SU-DHL-6 (cell line): ENCODE measurements at regions not wholly inside any gene's neighbourhood (a gene's known extent, or its start where the extent isn't known, plus 50 kb on each side); places are given as distances from the start of the nearest gene placed in this dataset.

Experiments used
- H2AFZ ChIP-seq: fragments of 200-600 bp; sonication (generic); 2 replicates; pipeline ENCODE4 v1.6.1; 2014; ENCODE audit warnings: low read depth, mild to moderate bottlenecking, moderate library complexity, mixed read lengths, antibody characterized with exemption, low read length; ENCODE audit not compliant: severe bottlenecking
- H3F3A ChIP-seq: fragments of 200-600 bp; shearing (Covaris generic); 2 replicates; pipeline ENCODE4 v1.6.0; 2016; ENCODE audit warnings: antibody characterized with exemption, mild to moderate bottlenecking; ENCODE audit not compliant: insufficient read depth
- H3K27ac ChIP-seq: fragments of 200-600 bp; sonication (generic); 2 replicates; pipeline ENCODE4 v1.5.1; 2016; ENCODE audit warnings: low read depth, mild to moderate bottlenecking, low read length, moderate library complexity, mixed read lengths
- H3K27me3 ChIP-seq: fragments of 200-600 bp; sonication (generic), shearing (Covaris generic); 2 replicates; pipeline ENCODE4 v1.6.0; 2014; ENCODE audit warnings: mild to moderate bottlenecking, low read length
- H3K36me3 ChIP-seq: fragments of 200-600 bp; sonication (generic); 2 replicates; pipeline ENCODE4 v1.6.1; 2014; ENCODE audit warnings: mild to moderate bottlenecking, low read length, mixed read lengths
- H3K4me2 ChIP-seq: fragments of 300-600, 200-600 bp; shearing (Covaris generic), sonication (generic); 2 replicates; pipeline ENCODE4 v1.6.0; 2014; ENCODE audit warnings: low read length, low read depth, mild to moderate bottlenecking; ENCODE audit not compliant: poor library complexity, severe bottlenecking
- H3K4me3 ChIP-seq: fragments of 200-600 bp; sonication (generic); 2 replicates; pipeline ENCODE4 v1.5.1; 2014; ENCODE audit warnings: antibody characterized with exemption, low read length, mild to moderate bottlenecking, mixed read lengths; ENCODE audit not compliant: insufficient read depth, poor library complexity, severe bottlenecking
- H3K79me2 ChIP-seq: fragments of 200-600 bp; sonication (generic); 2 replicates; pipeline ENCODE4 v1.6.1; 2014; ENCODE audit warnings: mild to moderate bottlenecking, low read length, moderate library complexity; ENCODE audit not compliant: insufficient read depth
- H3K9ac ChIP-seq: fragments of 200-600 bp; sonication (generic); 2 replicates; pipeline ENCODE4 v1.7.0; 2014; ENCODE audit warnings: mild to moderate bottlenecking, low read length
- H3K9me2 ChIP-seq: fragments of 200-600 bp; sonication (generic); replicated peaks from 2 replicates; pipeline ENCODE4 v1.6.1; 2014; ENCODE audit warnings: low read length; ENCODE audit not compliant: insufficient read depth
- H3K9me3 ChIP-seq: fragments of 200-600 bp; sonication (generic); 2 replicates; pipeline ENCODE4 v1.6.1; 2014; ENCODE audit warnings: low read length, mixed read lengths; ENCODE audit not compliant: insufficient read depth
- H4K20me1 ChIP-seq: fragments of 200-600 bp; sonication (generic); 2 replicates; pipeline ENCODE4 v1.6.1; 2014; ENCODE audit warnings: low read depth, mild to moderate bottlenecking, antibody characterized with exemption, low read length, moderate library complexity, mixed read lengths
- CTCF ChIP-seq: fragments of 200-600 bp; sonication (generic); IDR thresholded peaks from one replicate; pipeline ENCODE4 v1.5.1; 2017; ENCODE audit warnings: antibody characterized with exemption, mild to moderate bottlenecking, low read length, moderate library complexity; ENCODE audit not compliant: insufficient read depth, poor library complexity, severe bottlenecking
- EZH2phosphoT487 ChIP-seq: fragments of 200-600 bp; sonication (generic), shearing (Covaris generic); conservative IDR thresholded peaks from 2 replicates; pipeline ENCODE4 v1.6.1; 2018; ENCODE audit warnings: mild to moderate bottlenecking, antibody characterized with exemption, low read length, moderate library complexity, mixed read lengths

- Histone ChIP-seq H3K27me3 (no peaks in the 10 kb centered on the region), H3K4me2 (no peak overlapping the region), H3K36me3 (no peaks in the 10 kb centered on the region), H3K9me2 (no peaks in the 10 kb centered on the region), H3K27ac (no peak overlapping the region), H4K20me1 (no peaks in the 10 kb centered on the region), H3K79me2 (no peaks in the 10 kb centered on the region), H2AFZ (no peak overlapping the region), H3K4me3 (no peak overlapping the region), H3F3A (no peaks in the 10 kb centered on the region), H3K9ac (no peak overlapping the region), H3K9me3 (no peaks in the 10 kb centered on the region)
- TF ChIP-seq EZH2phosphoT487, result no peak
- TF ChIP-seq CTCF, result no peak
These were observed 333.3 kb downstream of the MRPL39 start for GRCh38 chr21:25273959-25274358.

- Histone ChIP-seq H3K4me2 (no peak overlapping the region), H3K4me3 (no peak overlapping the region), H4K20me1 (no peaks in the 10 kb centered on the region), H3K9me2 (no peaks in the 10 kb centered on the region), H2AFZ (no peak overlapping the region), H3K9ac (no peak overlapping the region), H3K36me3 (no peaks in the 10 kb centered on the region), H3K79me2 (no peaks in the 10 kb centered on the region), H3K9me3 (no peaks in the 10 kb centered on the region), H3K27me3 (no peaks in the 10 kb centered on the region), H3K27ac (no peak overlapping the region), H3F3A (no peaks in the 10 kb centered on the region)
- no peak for TF ChIP-seq EZH2phosphoT487
- no peak for TF ChIP-seq CTCF
These were observed 352.6 kb downstream of the MRPL39 start for GRCh38 chr21:25254491-25255174.

- Histone ChIP-seq H3K79me2 (no peaks in the 10 kb centered on the region), H3K27me3 (no peaks in the 10 kb centered on the region), H4K20me1 (no peaks in the 10 kb centered on the region), H3K27ac (no peak overlapping the region), H3K9me2 (no peaks in the 10 kb centered on the region), H3K4me3 (no peak overlapping the region), H3K9ac (no peak overlapping the region), H3K9me3 (no peaks in the 10 kb centered on the region), H3K4me2 (no peak overlapping the region), H3K36me3 (no peaks in the 10 kb centered on the region), H3F3A (no peaks in the 10 kb centered on the region), H2AFZ (no peak overlapping the region)
- TF ChIP-seq EZH2phosphoT487 (no peak), CTCF (no peak)
These were observed 360.7 kb downstream of the MRPL39 start for GRCh38 chr21:25246546-25246945.
